DMS79 (cell line): ENCODE measurements at regions not wholly inside any gene's neighbourhood (a gene's known extent, or its start where the extent isn't known, plus 50 kb on each side); places are given as distances from the start of the nearest gene placed in this dataset.
"Not testable (repeated sequence)": the region's sequence is repeated elsewhere in the genome, so short reads cannot be mapped to it uniquely, and the experiment has no call there.

Source experiments
- DNase-seq: peaks from one replicate; lab custom pipeline; 2025; lab: John Stamatoyannopoulos, UW

DNA sequence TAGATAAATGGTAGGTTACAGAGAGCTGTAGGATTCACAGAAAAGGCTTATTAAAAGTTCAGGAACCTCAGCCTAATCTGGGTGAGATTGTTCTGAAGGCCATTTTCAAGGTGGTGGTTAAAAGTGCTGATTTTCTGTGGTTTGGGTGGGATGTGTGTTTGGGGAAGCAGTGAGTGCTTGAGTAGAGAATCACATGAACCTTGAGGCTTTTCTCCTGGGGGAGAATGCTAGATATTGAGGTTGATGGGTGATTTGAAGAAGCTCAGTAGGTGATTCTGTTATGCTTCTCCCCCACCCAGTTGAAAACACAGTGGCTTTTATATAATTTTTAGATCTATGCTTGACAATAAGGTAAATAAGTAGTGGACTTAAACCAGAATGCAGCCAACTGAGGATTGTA is 420.9 kb downstream of the PCNX1 start:
- no peak for DNase-seq

DNA sequence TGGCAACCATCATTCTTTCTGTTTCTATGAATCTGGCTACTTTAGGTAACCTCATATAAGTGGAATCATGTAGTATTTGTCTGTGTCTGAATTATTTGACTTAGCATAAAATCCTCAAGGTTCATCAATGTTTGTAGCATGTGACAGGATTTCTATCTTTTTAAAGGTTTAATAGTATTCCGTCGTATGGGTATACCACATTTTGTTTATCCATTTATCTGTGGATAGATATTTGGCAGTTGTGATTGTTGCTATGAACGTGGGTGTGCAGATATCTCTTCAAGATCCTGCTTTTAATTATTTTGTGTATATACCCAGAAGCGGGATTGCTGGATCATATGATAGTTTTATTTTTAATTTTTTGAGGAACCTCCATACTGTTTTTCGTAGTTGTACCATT is 421.7 kb downstream of the PCNX1 start:
- DNase-seq: no peak

DNA sequence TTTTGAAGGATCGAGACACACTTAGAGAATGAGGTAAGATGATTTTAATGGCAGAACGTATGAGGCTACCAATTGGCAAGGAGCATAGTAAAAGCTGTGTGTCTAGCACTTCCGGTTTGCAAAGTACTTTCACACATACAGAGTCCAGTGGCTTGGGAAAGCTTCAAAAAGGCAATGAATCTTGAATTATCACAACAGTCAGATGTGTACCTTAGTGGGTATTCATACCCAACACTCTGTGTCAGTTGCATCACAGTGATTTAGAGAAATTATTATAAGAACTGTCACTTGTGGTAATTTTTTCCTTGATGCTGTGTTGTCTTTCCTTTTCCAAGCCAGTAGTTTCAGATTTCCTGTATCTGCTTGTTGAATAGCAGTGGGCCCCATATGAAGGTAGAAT is 424.1 kb downstream of the PCNX1 start:
- no peak for DNase-seq

DNA sequence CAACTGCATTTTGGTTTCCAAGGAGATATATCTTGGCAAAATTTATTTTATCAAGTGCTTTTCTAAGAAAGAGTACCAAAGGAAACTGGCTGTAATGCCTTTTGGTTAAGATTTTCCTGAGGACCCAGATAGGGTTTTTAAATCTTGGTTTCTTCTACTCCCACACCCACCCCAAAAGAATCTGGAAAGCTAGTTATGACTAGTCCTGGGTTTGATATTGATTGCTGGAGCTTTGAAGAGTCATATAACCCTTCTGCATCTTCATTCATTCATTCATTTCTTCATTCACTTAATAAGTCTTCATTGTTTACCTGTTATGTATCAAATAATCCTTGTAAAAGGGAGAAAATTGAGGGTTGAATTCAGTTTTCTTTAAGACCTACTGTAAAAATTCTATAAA is 425.2 kb downstream of the PCNX1 start:
- DNase-seq: no peak

DNA sequence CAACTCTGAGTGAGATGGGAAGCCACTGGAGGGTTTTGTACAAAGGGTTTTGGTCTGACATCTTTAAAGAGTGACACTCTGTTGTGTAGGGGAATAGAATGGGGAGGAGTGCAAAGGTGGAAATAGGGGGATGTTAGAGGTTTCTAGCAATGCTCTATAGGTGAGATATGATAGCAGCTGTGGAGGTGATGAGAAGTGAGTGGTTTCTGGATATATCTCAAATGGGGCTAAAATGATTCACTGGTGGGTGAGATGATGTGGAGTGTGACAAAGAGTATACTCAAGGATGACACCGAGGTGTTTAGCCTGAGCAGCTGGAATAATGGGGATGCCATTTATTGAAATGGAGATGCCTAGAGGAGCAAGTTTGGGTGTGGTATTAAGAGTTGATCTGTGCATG is 426.4 kb downstream of the PCNX1 start:
- DNase-seq: no peak

DNA sequence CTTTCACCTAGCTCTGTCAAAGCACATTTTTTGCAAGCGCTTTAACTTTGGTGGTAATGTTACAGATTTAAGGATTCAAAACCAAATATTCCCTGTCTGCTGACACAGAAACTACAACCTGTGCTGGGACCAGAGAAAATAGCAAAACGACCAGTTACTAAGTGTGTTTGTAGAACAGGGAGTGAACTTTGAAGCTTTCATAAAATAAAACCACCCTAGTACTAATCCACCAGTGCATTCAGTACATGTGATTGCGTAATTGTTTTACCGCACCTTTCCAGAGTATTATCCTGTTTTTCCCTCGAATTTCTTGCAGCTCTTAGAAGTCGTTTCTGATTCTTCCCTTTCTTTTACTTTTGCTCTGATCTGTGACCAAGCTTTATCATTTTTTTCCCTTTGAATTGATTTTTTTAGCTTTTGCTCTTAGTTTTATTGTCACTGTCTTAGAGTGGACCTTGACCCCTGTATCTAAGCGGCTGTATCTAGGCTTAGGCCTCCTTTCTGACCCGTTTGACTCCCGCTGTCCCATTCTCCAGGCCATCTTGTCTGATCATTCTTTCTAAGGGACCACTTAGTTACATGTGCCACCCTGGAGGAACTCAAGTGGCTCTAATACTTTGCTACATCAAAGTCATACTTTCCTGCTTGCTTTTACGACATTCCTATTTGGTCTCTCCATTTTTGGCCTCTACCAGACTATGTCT is 429.4 kb downstream of the PCNX1 start:
- DNase-seq: no peak

DNA sequence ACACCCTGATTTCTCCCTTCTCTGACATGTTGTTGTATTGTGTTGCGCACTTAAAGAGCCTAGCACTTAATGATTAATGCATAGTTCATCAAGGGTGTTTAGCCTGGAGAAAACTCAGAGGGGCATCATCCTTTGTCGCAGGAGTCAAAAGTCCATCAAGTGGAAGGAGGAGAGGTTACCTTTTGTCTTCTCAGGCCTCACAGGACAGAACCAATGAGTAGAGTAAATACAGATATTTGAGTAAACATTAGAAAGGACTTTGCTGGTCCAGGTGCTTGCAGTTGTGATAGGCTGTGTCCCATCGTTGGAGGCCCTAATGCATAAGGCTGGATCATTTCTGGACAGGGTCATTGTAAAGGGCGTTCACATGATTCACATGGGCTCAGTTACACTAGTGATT is 430.9 kb downstream of the PCNX1 start:
- DNase-seq: no peak

DNA sequence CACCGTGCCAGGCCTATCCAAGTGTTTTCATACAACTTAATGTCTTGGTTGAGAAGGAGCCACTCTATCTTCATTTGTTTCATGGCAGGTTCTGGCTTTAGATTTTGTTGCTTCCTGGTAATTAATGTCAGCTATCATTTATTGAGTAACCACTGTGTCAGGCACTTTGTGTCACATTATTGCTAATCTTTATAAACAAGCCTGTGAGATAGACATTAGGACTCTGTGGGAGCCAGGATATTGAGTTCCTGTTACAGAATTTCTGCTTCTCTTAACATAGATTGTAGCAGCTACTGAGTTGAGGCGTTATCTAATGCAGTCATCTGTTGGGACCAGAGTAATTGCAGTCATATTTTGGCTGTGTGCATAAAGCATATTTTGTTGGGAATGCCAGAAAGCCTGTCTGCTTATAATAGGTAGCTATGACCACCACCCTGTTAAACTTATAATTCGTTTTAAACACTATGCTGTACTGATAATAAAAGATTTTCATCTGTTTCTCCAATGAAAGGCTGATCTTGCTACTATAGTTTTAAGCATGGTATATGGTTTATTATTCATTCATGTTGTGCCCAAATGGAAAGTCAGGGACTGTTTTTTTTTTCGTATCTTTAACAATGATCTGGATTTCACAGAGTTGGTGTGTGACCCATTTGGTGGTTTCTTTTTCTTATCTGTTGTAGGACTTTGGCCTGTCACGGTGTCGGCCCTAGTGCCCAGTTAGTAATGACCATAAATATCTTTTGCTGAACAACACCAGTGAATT is 432.6 kb downstream of the PCNX1 start:
- no peak for DNase-seq

DNA sequence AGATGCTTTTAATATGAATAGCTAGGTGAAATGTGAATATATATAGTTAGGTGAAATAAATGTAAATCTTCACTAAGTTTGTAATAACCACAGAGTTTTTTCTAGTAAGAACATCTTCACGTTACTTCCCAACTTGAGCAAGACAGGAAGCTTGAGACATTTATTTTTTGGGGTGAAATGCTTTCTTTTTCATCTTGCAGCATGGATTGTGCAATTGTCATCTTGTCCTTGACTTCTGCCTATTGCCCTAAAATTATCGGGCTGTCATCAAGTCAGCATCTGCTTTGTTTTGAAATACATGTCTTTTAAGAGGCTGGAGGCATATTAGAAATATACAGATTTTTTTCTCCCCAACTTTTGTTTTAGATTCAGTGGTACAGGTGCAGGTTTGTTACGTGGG is 433.9 kb downstream of the PCNX1 start:
- DNase-seq: no peak

DNA sequence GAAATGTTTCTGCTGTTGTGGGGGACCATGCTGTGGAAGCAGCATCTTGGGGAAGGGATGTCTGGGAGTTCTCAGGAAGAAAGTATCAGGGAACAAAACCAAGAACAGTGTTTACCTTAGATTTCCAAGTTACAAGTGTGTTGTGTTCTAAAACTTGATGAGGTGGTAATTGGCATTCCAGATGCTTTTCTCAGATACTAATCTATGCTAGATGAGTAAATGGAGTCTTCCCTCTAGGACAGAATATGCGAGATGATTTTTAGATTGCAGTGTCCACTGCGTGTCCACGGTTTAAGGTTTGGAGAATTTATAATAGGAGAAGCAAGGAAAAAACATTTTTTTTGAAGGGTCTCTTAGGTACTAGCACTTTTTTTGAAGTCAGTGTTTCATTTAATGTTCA is 436.5 kb downstream of the PCNX1 start:
- no peak for DNase-seq

DNA sequence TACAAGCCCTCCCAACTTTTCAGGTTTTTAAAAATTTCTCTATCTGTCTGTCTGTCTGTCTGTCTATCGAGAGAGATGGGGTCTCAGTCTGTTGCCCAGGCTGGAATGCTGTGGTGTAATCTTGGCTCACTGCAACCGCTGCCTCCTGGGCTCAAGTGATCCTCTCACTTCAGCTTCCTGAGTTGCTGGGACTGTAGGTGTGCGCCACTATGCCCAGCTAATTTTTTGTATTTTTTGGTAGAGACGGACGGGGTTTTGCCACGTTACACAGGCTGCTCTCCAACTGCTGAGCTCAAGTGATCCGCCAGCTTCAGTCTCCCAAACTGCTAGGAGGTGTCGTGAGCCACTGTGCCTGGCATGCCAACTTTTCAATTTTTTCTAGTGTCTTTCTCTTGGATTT is 437.2 kb downstream of the PCNX1 start:
- no peak for DNase-seq

DNA sequence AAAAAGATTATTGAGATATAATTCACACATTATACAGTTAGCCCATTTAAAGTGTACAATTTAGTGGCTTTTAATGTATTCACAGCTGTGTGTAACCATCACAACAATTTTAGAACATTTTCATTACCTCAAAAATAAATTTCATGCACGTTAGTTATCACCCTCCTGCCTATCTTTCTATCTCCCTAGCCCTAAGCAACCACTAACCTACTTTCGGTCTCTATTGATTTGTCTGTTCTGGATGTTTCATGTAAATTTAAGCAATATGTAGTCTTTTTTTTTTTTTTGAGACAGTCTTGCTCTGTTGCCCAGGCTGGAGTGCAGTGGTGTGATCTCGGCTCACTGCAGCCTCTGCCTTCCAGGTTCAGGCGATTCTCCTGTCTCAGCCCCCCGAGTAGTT is 439.4 kb downstream of the PCNX1 start:
- DNase-seq: no peak

DNA sequence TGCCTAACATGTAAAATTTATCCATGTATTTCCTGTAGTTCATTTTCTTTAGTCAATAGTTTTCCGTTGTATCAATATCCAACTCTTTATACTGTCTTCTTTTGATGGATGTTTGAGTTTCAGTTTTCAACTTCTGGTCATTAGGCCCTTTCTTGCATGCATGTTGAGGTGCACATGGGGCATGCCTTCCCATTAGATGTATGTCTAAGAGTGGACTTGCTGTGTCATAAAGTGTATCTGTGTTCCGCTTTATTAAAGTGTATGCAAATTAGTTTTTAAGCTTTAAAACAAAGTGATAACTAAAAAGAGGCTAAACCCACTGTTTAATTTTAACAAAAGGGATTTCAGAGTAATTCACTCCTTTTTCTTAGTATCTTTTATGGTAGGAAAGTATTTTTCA is 441.1 kb downstream of the PCNX1 start:
- DNase-seq: no peak

DNA sequence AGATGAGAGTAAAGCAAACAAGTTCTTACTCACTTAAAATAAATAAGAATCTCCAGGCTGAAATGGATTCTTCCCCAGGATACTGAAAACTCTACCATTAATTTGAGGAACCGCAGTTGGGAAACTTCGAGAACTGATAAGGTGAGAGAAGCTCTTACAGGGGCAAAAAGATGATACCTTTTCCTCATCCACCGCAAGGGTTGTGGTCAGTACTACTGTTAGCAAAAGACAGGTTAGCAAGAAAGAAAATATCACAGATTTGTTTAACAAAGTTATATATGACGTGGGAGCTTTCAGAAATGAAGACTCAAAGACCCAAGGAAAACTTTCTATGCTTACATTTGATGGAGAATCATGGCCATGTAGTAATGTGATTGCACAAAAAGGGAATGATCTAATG is 441.6 kb downstream of the PCNX1 start:
- no peak for DNase-seq

DNA sequence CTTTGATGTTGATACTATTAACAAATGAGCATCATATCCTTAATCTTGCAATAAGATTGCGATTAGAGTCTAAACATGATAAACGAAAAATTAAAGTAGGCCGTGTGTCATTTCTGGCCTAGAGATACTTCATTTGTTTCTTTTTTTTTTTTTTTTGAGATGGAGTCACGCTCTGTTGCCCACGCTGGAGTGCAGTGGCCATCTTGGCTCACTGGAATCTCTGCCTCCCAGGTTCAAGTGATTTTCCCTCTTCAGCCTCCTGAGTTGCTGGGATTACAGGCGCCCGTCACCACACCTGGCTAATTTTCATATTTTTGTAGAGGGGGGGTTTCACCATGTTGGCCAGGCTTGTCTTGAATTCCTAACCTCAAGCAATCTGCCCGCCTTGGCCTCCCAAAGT is 446.9 kb downstream of the PCNX1 start:
- no peak for DNase-seq

DNA sequence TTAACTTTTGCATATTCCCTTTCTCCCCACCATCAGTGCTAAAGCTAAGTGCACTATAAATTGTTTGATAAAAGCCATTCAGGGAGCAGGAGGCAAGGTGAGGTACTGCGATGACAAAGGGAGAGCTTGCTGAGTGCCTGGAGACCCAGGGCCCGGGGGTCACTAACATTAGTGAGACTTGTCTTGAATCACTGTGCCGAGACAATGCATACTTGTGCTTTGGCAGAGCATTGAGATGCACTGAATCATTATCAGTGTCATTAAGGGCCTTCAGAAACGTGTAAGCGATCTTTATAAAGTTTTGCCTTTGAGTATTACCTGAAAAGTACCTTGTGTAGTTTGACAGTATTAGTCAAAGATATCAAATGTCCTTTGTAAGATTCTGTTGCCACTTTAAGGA is 447.5 kb downstream of the PCNX1 start:
- no peak for DNase-seq

DNA sequence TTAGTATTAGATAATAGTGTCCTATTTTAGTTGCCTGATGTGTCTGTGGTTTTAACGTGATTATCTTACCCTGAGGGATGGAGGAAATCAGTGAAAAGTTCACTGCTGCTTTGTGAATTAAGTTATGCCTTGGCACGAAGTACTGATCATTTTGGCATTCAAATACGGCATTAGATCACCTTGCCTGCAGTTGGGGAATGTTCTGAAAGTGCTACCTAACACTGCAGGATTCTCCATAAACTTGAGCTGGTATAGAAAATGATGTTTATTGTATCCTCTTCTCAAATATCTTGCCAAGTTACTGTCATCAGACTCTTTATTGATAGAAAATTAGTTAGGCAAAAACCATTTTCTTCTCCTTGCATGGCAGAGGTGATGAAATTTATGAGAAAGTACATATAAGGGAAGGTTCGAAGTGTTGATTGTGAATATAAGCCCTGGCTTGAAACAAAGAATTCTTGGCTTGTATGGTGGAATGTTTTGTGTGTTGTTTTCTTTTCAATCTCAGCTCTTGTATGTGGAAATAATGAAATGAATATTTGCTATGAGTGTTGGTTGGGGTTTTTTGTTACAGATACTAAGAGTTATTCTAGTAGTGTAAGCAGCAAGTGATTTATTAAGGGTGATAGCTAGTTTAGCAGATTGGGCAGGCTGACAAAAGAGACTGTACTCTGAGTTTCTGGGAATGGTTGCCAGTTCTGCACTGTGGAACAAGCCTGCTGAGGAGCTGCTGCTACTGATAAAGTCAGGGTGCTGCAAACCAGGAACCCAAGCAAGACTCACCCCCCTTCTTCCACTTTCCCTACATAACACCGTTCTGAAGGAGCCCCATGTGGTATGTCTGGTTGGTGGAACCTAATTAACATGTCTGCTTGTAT is 448.3 kb downstream of the PCNX1 start:
- no peak for DNase-seq

DNA sequence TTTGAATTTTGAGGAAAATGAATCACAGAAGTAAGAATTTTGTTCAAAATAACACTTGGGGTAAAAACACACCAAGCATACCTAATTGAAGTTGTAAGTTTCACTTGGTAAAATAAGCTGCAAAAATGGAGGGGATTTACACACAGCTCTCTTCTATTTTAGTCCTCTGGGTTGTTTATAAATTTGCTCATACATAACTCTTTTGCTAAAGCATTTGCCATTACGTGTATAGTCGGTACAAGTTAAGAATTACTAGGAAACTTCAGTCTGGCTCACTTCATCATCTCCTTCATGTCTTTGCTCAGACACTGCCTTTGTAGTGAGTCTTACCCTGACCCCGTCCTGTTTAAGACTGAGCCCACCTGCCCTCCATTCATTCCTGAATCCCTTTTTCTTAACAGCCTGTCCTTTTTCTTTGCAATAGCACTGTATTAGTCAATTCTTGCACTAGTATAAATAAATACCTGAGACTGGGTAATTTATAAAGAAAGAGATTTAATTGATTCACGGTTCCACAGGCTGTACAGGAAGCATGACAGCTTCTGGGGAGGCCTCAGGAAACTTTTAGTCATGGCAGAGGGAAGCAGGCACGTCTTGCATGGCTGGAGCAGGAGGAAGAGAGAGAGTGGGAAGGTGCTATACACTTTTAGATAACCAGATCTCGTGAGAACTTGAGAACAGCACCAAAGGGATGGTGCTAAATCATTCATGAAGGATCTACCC is 451.1 kb downstream of the PCNX1 start:
- DNase-seq: no peak

DNA sequence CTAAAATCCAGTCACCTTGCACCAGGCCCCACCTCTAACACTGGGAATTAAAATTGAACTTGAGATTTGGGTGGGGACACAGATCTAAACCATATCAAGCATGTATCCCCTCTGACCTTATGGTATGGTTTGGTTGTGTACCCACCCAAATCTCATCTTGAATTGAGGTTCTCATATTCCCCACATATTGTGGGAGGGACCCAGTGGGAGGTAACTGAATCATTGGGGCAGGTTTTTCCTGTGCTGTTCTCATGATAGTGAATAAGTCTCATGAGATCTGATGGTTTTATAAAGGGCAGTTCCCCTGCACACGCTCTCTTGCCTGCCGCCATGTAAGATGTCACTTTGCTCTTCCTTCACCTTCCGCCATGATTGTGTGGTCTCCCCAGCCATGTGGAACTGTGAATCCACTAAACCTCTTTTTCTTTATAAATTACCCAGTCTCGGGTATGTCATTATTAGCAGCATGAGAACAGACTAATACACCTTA is 451.7 kb downstream of the PCNX1 start:
- DNase-seq: not testable (repeated sequence)

DNA sequence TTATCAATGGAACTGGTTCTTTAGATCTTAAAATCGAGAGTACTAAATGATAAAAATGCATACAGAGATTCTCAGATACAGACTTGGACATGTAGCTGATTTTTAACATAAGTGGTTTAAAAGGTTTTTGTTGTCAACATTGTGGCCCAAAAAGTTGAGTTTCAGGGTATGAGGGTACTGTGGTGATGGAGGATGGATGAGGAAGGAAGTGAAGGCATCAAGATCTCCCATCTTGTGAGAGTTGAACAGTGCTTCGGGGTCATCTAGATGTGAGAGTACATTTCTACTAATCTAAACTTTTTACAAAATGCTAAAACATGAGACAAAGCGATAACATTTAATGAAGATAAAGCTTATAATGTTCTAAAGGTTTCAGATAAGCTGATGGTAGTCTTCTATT is 452.6 kb downstream of the PCNX1 start:
- DNase-seq: no peak

DNA sequence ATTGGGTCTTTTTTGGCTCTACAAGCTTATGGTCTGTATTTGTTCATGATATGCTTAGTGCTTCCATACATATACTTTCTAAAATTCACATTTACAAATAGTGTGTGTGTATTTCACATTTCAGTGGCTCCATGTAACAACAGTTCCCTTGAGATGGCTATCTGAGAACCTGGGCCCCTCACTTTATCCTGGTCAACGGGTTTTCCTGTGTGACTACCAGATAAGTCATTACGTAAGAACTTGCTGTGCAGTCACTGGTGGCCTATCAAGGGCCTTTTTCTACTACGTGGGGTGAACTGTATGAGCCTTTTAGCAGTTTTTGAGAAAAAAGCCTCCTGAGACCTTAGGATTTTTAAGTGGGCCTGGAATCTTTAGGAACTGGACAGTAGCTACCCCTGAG is 454.1 kb downstream of the PCNX1 start:
- DNase-seq: no peak

DNA sequence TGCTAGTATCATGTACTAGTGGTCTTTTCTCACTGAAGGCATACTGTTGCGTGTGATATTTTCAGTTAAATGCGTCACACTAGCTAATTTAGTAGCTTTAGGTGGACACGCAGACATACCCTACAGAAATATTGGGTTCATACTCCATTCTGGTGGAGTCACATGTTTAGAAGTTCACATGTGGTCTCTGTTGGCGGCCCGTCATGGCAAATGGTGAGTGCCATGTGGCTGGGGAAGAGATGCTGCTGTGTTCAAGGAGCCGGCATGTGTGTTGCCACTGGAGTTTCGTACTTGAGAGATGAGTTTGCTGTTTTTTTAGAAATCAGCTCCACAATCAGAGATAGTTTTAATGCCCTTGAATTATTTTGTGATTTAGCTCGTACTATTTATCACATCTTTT is 454.6 kb downstream of the PCNX1 start:
- no peak for DNase-seq
